ENCODE measurements at regions not wholly inside any gene's neighbourhood (a gene's known extent, or its start where the extent isn't known, plus 50 kb on each side); places are given as distances from the start of the nearest gene placed in this dataset.
"Not testable (repeated sequence)": the region's sequence is repeated elsewhere in the genome, so short reads cannot be mapped to it uniquely, and the experiment has no call there.

GRCh38 chr5:106127341-106127781 lies 1543.4 kb downstream of the EFNA5 start:
- DNase-seq (ENCODE audit: low spot score) = no peak

GRCh38 chr5:106121972-106122605 lies 1548.6 kb downstream of the EFNA5 start:
- DNase-seq (ENCODE audit: low spot score) = no peak

DNA sequence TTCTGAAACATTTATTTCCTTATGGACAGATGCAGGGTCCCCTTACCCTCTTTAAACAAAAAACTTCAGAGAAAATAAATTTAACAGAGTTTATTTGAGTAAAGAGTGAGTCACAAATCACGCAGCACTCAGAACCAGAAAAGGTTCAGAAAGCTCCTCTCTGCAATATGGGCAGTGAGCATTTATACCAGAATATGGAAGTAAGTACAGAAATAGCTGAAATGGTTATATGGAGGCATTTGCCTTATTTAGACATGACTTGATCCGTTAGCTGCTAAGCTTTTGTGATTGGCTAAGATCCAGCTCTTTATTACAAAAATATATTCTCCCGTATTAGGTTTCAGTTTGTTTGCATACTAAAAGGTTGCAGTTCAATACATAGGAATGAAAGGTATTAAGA lies 1554.1 kb downstream of the EFNA5 start:
- no peak for DNase-seq (ENCODE audit: low spot score)

DNA sequence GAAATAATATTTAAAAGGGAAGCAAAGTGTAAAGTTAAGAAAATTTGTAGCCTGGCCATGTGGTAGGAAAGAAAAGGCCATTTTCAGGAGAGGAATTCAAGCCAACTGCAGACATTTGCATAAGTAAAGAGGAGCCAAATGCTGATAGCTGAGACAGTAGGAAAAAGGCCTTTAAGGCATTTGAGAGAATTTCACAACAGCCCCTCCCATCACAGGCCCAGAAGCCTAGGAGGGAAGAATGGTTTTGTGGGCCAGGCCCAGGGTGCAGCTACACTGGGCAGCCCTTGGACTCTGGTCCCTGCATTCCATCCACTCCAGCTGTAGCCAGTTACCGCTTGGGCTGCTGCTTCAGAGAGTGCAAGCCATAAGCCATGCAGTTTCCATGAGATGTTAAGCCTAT lies 1556.8 kb downstream of the EFNA5 start:
- no peak for DNase-seq (ENCODE audit: low spot score)

- DNase-seq (ENCODE audit: low spot score) = no peak
These were observed 1564.4 kb downstream of the EFNA5 start for GRCh38 chr5:106106384-106106783.

DNA sequence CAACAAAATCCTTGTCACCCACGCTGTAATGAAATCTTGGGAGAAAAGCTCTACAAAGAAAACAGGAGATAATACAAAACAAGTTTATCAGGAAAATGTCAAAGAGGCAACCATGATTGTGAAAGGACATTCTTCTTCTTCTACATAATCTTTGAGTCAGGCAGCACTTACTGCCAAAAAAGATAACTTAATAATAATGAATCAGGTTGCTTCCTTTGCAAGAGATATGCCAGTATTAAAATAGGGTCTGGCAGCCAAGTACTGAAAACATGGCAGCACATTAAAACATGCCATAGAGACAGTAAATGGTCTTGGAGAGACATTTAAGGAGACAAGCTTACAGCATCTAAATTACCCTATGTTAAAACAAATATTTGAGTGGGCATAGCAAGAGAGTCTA lies 1573.4 kb downstream of the EFNA5 start:
- no peak for DNase-seq (ENCODE audit: low spot score)

- DNase-seq (ENCODE audit: low spot score) = no peak
These were observed 1575.9 kb downstream of the EFNA5 start for GRCh38 chr5:106094839-106095238.

GRCh38 chr5:106094204-106094607 lies 1576.5 kb downstream of the EFNA5 start:
- no peak for DNase-seq (ENCODE audit: low spot score)

- DNase-seq (ENCODE audit: low spot score) = no peak
These were observed 1577.6 kb downstream of the EFNA5 start for GRCh38 chr5:106093134-106093533.

GRCh38 chr5:106092455-106092854 lies 1578.3 kb downstream of the EFNA5 start:
- no peak for DNase-seq (ENCODE audit: low spot score)

GRCh38 chr5:106089073-106089472 lies 1581.7 kb downstream of the EFNA5 start:
- DNase-seq (ENCODE audit: low spot score) = no peak

DNA sequence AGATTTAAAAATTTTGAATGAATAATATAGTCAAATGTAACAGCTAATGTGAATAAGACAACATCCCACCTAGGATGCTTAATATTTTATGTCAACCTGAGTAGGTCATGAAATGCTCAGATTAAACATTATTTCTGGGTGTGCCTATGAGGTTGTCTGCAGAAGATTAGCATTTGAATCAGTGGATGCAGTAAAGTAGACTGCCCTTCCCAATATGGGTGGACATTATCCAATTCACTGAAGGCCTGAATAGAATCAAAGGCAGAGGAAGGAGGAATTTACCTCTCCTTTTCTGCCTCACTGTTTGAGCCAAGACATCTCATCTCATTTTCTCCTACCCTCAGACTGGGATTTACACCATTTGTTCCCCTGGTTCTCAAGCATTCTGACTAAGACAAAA lies 1582.3 kb downstream of the EFNA5 start:
- no peak for DNase-seq (ENCODE audit: low spot score)

- DNase-seq (ENCODE audit: low spot score) = no peak
These were observed 1584.4 kb downstream of the EFNA5 start for GRCh38 chr5:106086352-106086751.

DNA sequence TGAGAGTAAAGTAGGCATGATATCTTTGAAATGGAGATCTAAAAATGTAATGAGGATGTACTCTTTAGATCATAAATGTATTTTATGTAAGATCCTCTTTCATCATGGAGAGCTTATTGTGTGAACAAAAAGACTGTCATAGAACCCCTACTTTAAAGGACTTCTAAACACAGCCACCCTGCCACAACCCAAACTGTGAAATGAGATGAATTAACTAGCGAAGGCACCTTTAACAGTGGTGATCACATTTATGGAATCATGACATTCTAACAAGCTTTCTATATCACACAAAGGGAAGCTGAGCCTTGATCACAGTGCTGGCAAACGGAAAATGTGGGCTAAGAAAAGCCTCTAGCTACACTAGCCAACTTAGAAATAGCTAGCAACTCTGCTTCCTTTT lies 1585.2 kb downstream of the EFNA5 start:
- no peak for DNase-seq (ENCODE audit: low spot score)

- DNase-seq (ENCODE audit: low spot score) = no peak
These were observed 1585.6 kb downstream of the EFNA5 start for GRCh38 chr5:106085136-106085535.

DNA sequence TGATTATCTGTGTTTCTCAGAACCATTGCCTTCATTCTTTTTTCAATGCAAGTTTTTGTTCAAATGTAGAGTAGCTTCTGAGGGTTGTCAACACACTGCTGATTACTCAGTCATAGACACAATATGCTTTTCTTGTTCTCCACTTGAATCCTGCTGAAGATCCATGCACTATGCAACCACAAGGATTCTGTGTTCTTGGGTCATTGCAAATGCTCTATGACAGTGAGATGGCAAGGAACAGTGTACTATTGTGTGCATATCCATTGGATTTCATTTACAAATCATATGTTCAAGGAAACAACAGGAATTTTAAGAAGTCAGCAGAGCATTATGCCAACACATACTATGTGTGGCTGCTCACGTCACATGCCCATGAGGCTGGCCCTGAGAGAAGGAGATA lies 1590.2 kb downstream of the EFNA5 start:
- DNase-seq (ENCODE audit: low spot score) = no peak

- no peak for DNase-seq (ENCODE audit: low spot score)
These were observed 1594.1 kb downstream of the EFNA5 start for GRCh38 chr5:106076655-106077054.

DNA sequence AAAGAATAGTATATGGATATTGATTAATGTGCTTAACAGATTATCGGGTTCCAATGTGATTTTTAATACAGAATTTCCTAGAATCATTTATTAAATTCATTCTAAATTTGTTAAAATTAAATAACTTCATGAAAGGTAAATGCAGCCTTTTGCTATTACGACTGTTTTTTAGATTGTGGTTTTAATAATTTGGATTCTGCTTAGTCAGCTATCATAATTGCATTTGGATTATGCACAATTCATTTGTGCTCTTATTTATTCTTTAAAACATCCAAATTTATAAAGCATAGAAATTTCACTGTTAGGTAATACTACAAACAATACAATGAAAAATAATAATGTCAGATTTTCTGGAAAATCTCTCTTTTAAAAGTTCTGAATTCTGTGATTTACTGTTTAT lies 1598.5 kb downstream of the EFNA5 start:
- no peak for DNase-seq (ENCODE audit: low spot score)

DNA sequence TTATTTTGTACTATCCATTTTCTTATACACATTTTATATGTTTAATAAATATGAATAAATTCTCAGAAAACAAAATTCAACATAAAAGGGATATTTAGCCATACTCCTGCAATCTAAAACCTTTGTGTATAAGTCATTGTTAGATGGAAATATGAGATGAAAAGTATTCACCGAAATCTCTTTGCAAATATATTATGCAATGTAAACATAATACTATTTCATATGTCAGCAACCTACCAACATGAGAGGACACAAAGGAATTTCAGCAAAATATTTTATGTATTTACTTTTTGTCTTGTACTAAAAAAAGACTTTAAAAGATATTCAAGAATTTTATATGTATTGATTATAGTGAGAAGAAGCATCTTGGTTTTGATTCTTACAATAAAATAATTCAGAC lies 1623.4 kb downstream of the EFNA5 start:
- DNase-seq (ENCODE audit: low spot score) = no peak

DNA sequence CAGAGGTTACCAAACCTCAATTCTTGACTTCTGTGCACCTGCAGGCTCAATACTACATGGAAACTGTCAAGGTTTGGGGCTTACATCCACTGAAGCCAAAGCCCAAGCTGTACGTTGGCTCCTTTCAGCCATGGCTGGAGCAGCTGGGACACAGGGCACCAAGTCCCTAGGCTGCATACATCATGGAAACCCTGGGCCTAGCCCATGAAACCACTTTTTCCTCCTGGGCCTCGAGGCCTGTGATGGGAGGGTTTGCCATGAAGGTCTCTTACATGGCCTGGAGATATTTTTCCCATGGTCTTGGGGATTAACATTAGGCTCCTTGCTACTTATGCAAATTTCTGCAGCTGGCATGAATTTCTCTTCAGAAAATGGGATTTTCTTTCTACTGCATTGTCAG lies 1638.7 kb downstream of the EFNA5 start:
- DNase-seq (ENCODE audit: low spot score) = not testable (repeated sequence)

- DNase-seq (ENCODE audit: low spot score) = no peak
These were observed 1642.4 kb downstream of the EFNA5 start for GRCh38 chr5:106028314-106028713.

DNA sequence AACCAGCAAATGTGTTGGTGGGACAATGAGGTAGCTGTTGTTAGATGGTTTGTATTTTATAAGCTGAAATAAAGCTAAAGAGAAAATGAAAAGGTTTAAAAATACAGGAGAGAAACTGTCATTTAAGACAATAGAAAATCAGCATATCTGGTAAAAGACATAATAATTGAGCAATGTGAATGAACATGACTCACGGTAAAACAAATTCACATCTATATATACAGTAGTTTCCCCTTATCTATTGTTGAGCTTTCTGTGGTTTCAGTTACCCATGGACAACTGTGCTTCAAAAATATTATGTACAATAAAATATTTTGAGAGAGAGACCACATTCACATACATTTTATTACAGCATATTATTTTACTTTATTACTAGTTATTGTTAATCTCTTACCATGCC lies 1649.8 kb downstream of the EFNA5 start:
- no peak for DNase-seq (ENCODE audit: low spot score)

- no peak for DNase-seq (ENCODE audit: low spot score)
These were observed 1651.5 kb downstream of the EFNA5 start for GRCh38 chr5:106019261-106019660.

- no peak for DNase-seq (ENCODE audit: low spot score)
These were observed 1653.4 kb downstream of the EFNA5 start for GRCh38 chr5:106017243-106017857.

All from CD4-positive, alpha-beta T cell treated with Interleukin-6 at 100 ng/mL for 8 hours (primary cell).